ENCODE measurements at regions not wholly inside any gene's neighbourhood (a gene's known extent, or its start where the extent isn't known, plus 50 kb on each side); places are given as distances from the start of the nearest gene placed in this dataset.

DNA sequence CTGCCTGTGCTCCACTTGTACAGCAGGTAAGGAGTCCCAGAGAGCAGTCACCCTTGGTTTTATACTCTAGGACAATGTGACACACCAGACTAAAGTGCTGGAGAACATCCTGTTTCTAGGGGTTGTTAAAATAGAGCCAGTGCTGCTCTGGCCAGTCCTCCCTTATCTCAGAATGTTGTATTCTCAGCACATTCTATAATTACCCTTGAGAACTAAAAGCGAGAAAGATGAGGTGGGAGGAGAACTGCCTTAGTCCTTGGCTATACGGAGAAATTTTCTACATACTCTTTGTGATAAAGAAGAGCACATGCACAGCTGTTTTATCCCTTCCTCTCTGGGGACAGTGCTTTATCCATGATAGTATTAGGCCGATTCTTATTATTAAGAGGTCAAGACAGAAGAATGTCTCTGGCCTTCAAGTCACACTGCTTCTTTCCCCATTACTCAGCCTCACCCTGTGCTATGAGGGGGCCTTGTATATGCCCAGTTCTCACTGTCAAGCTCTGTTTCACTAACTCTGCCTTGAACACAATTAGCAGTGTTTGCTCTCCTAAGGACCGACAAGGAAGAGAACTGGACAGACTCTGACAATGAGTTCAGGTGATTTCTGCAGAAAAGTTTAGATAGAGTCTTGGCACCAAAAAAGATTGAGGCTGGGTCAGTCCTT is 385.8 kb downstream of the TRIB2 start:
- H3K27me3 ChIP-seq (ENCODE audit: low read depth, low read length), result no peaks in the 10 kb centered on the region
- H3K4me2 ChIP-seq (ENCODE audit: low read length), result no peak overlapping the region
- no peak overlapping the region for H3K9ac ChIP-seq (ENCODE audit: low read length)
- H3K4me3 ChIP-seq (ENCODE audit: low read length), result no peak overlapping the region
- H4K20me1 ChIP-seq (ENCODE audit: insufficient read depth, low read length), result no peaks in the 10 kb centered on the region
- no peaks in the 10 kb centered on the region for H3K9me3 ChIP-seq (ENCODE audit: insufficient read depth, low read length)
- no peaks in the 10 kb centered on the region for H3K36me3 ChIP-seq (replicated peaks; ENCODE audit: low read depth, low read length)
- no peak overlapping the region for H3K27ac ChIP-seq (ENCODE audit: low read length)
- no peaks in the 10 kb centered on the region for H3K4me1 ChIP-seq (ENCODE audit: low read length)
- no peaks in the 10 kb centered on the region for H3K79me2 ChIP-seq (ENCODE audit: low read length)
- TF ChIP-seq EZH2phosphoT487 (IDR thresholded peaks at IDR 0.05; ENCODE audit: low read depth), result no peak
- TF ChIP-seq, protein P1, sequence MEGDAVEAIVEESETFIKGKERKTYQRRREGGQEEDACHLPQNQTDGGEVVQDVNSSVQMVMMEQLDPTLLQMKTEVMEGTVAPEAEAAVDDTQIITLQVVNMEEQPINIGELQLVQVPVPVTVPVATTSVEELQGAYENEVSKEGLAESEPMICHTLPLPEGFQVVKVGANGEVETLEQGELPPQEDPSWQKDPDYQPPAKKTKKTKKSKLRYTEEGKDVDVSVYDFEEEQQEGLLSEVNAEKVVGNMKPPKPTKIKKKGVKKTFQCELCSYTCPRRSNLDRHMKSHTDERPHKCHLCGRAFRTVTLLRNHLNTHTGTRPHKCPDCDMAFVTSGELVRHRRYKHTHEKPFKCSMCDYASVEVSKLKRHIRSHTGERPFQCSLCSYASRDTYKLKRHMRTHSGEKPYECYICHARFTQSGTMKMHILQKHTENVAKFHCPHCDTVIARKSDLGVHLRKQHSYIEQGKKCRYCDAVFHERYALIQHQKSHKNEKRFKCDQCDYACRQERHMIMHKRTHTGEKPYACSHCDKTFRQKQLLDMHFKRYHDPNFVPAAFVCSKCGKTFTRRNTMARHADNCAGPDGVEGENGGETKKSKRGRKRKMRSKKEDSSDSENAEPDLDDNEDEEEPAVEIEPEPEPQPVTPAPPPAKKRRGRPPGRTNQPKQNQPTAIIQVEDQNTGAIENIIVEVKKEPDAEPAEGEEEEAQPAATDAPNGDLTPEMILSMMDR (IDR thresholded peaks at IDR 0.05; ENCODE audit: low read depth, low read length), result no peak
- no peak overlapping the region for H2AFZ ChIP-seq (ENCODE audit: low read depth, low read length)

DNA sequence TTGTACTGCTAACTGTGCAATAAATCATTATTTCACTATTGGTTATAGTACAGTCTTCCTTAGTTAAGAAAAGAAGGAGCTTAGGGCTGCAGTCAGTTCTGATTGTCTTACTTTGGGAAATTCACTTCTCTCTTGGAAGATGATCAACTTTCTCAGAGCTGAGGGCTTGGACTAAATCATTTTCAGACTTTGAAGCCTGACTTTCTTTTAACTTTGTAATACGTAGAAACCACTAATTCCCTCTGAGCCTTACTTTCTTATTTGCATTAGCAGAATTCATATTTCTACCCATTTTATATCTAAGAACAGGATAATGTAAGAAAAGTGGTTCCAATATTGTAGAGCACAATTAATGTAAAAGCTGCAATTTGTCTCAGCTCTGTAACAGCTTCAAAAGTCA is 386.4 kb downstream of the TRIB2 start:
- H3K27ac ChIP-seq (ENCODE audit: low read length), result no peak overlapping the region
- no peak overlapping the region for H3K4me3 ChIP-seq (ENCODE audit: low read length)
- H3K27me3 ChIP-seq (ENCODE audit: low read depth, low read length), result no peaks in the 10 kb centered on the region
- no peaks in the 10 kb centered on the region for H3K79me2 ChIP-seq (ENCODE audit: low read length)
- H3K9ac ChIP-seq (ENCODE audit: low read length), result no peak overlapping the region
- no peak overlapping the region for H3K4me2 ChIP-seq (ENCODE audit: low read length)
- H2AFZ ChIP-seq (ENCODE audit: low read depth, low read length), result no peak overlapping the region
- no peaks in the 10 kb centered on the region for H4K20me1 ChIP-seq (ENCODE audit: insufficient read depth, low read length)
- H3K4me1 ChIP-seq (ENCODE audit: low read length), result no peaks in the 10 kb centered on the region
- H3K9me3 ChIP-seq (ENCODE audit: insufficient read depth, low read length), result no peaks in the 10 kb centered on the region
- TF ChIP-seq, protein P1 (IDR thresholded peaks at IDR 0.05; ENCODE audit: low read depth, low read length), result no peak
- TF ChIP-seq EZH2phosphoT487 (IDR thresholded peaks at IDR 0.05; ENCODE audit: low read depth), result no peak
- no peaks in the 10 kb centered on the region for H3K36me3 ChIP-seq (replicated peaks; ENCODE audit: low read depth, low read length)

GRCh38 chr2:13103778-13104493 is 387.2 kb downstream of the TRIB2 start:
- TF ChIP-seq, protein P1 (IDR thresholded peaks at IDR 0.05; ENCODE audit: low read depth, low read length), result no peak
- no peak for TF ChIP-seq EZH2phosphoT487 (IDR thresholded peaks at IDR 0.05; ENCODE audit: low read depth)
- no peaks in the 10 kb centered on the region for H3K4me1 ChIP-seq (ENCODE audit: low read length)
- H3K9ac ChIP-seq (ENCODE audit: low read length), result no peak overlapping the region
- H3K36me3 ChIP-seq (replicated peaks; ENCODE audit: low read depth, low read length), result no peaks in the 10 kb centered on the region
- no peak overlapping the region for H3K4me2 ChIP-seq (ENCODE audit: low read length)
- no peaks in the 10 kb centered on the region for H4K20me1 ChIP-seq (ENCODE audit: insufficient read depth, low read length)
- no peak overlapping the region for H3K27ac ChIP-seq (ENCODE audit: low read length)
- H2AFZ ChIP-seq (ENCODE audit: low read depth, low read length), result no peak overlapping the region
- no peaks in the 10 kb centered on the region for H3K9me3 ChIP-seq (ENCODE audit: insufficient read depth, low read length)
- H3K4me3 ChIP-seq (ENCODE audit: low read length), result no peak overlapping the region
- no peaks in the 10 kb centered on the region for H3K79me2 ChIP-seq (ENCODE audit: low read length)
- H3K27me3 ChIP-seq (ENCODE audit: low read depth, low read length), result no peaks in the 10 kb centered on the region

DNA sequence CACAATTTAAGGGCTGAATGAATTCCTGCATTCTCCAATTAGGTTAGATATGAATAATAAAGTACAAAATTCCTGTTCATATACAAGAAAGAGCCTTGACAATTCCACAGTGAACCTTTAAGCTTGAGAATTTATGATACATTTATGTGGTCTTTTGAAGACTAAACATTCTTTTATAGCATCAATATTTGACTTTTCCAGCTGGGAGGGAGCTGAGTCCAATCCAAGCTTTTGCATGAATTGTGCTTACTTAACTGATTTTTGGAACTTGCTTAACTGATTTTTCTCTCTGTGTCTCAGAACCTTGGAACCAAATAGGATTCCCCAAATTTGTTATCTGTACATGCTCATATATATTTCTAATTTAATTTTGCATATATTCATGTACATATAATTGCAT is 388.0 kb downstream of the TRIB2 start:
- no peak overlapping the region for H2AFZ ChIP-seq (ENCODE audit: low read depth, low read length)
- H3K36me3 ChIP-seq (replicated peaks; ENCODE audit: low read depth, low read length), result no peaks in the 10 kb centered on the region
- H3K4me2 ChIP-seq (ENCODE audit: low read length), result no peak overlapping the region
- H4K20me1 ChIP-seq (ENCODE audit: insufficient read depth, low read length), result no peaks in the 10 kb centered on the region
- H3K27me3 ChIP-seq (ENCODE audit: low read depth, low read length), result no peaks in the 10 kb centered on the region
- H3K4me1 ChIP-seq (ENCODE audit: low read length), result no peaks in the 10 kb centered on the region
- H3K9ac ChIP-seq (ENCODE audit: low read length), result no peak overlapping the region
- TF ChIP-seq, protein P1 (IDR thresholded peaks at IDR 0.05; ENCODE audit: low read depth, low read length), result no peak
- no peaks in the 10 kb centered on the region for H3K79me2 ChIP-seq (ENCODE audit: low read length)
- no peak overlapping the region for H3K27ac ChIP-seq (ENCODE audit: low read length)
- no peaks in the 10 kb centered on the region for H3K9me3 ChIP-seq (ENCODE audit: insufficient read depth, low read length)
- H3K4me3 ChIP-seq (ENCODE audit: low read length), result no peak overlapping the region

Measured in OCI-LY3 (cell line).